Kidney (tissue), 13 donors: ENCODE measurements at regions not wholly inside any gene's neighbourhood (a gene's known extent, or its start where the extent isn't known, plus 50 kb on each side); places are given as distances from the start of the nearest gene placed in this dataset.

Experiments
- DNase-seq, 5 donors: peaks; one replicate each; pipeline ENCODE4 v3.0.0-alpha.2; 2013 to 2020
- FAIRE-seq: peaks from 2 replicates; lab custom pipeline; 2012; peaks lifted over from hg19 to GRCh38; lab: Jason Lieb, UNC
- H3K27ac ChIP-seq, 2 donors: one replicate each; pipeline ENCODE4 v1.7.0; 2013; ENCODE audit warnings: low read depth in 2 of 2, low read length in 2 of 2, inconsistent platforms in 1 of 2
- H3K27me3 ChIP-seq: one replicate; pipeline ENCODE4 v1.7.1; 2013; ENCODE audit warnings: low read length, inconsistent platforms; ENCODE audit not compliant: control insufficient read depth, insufficient read depth
- H3K36me3 ChIP-seq, 3 donors: one replicate each; pipeline versions ENCODE4 v1.7.0 to v1.7.1; 2013; ENCODE audit warnings: low read length in 3 of 3, control low read depth in 1 of 3, inconsistent platforms in 1 of 3; ENCODE audit not compliant: insufficient read depth in 3 of 3, control insufficient read depth in 2 of 3
- H3K4me1 ChIP-seq, 3 donors: one replicate each; pipeline versions ENCODE4 v1.7.0 to v1.7.1; 2013; ENCODE audit warnings: low read length in 3 of 3, inconsistent platforms in 1 of 3, low read depth in 1 of 3; ENCODE audit not compliant: control insufficient read depth in 2 of 3, insufficient read depth in 2 of 3
- H3K4me3 ChIP-seq, 3 donors: one replicate each; pipeline versions ENCODE4 v1.7.0 to v1.8.1; 2013; ENCODE audit warnings: low read length in 3 of 3, control low read depth in 1 of 3, inconsistent platforms in 1 of 3
- H3K9ac ChIP-seq, 3 donors: one replicate each; pipeline versions ENCODE4 v1.7.0 to v1.7.1; 2013; ENCODE audit warnings: low read length in 3 of 3, control low read depth in 1 of 3, inconsistent platforms in 1 of 3
- H3K9me3 ChIP-seq, 3 donors: one replicate each; pipeline versions ENCODE4 v1.7.0 to v1.7.1; 2013; ENCODE audit warnings: low read length in 3 of 3, control low read depth in 1 of 3, inconsistent platforms in 1 of 3; ENCODE audit not compliant: control insufficient read depth in 2 of 3, insufficient read depth in 1 of 3
- CTCF ChIP-seq: IDR thresholded peaks from 3 replicates; pipeline ENCODE4 v1.5.1; 2012; ENCODE audit warnings: mild to moderate bottlenecking, moderate library complexity, borderline replicate concordance; ENCODE audit not compliant: insufficient read depth; ENCODE audit errors: extremely low read depth
- intact Hi-C: fragments of 100-400 bp; cut with DNase I; formaldehyde crosslinking; loops from one replicate; pipeline ENCODE4 v1.11.1; 2022
- donor health status: control.
- donor health status: control.
- donor health status: control.
- donor health status: control.
- donor health status: control.
- donor health status: DM: yes; HTN: yes; CAD: no.
- donor health status: Normal renal cell carcinoma (clear cell type).

- Histone ChIP-seq H3K4me1 (no peaks in the 10 kb centered on the region), H3K9ac (no peak overlapping the region), H3K27ac (no peak overlapping the region), H3K27me3 (no peaks in the 10 kb centered on the region), H3K36me3 (no peaks in the 10 kb centered on the region), H3K9me3 (no peaks in the 10 kb centered on the region), H3K4me3 (no peak overlapping the region)
- TF ChIP-seq CTCF: no peak
- intact Hi-C loops: no loop called here
- FAIRE-seq: no peak
- DNase-seq: no peak
These were observed 375.9 kb downstream of the NXPH1 start for GRCh38 chr7:8809320-8809719.

GRCh38 chr7:8817448-8818036, 384.1 kb downstream of the NXPH1 start:
- H3K27me3 ChIP-seq: no peaks in the 10 kb centered on the region
- no peak overlapping the region for H3K4me3 ChIP-seq
- intact Hi-C loops: no loop called here
- TF ChIP-seq CTCF: no peak
- FAIRE-seq (no peak), DNase-seq (no peak)
- no peaks in the 10 kb centered on the region for H3K4me1 ChIP-seq
- no peaks in the 10 kb centered on the region for H3K36me3 ChIP-seq
- no peak overlapping the region for H3K27ac ChIP-seq
- no peak overlapping the region for H3K9ac ChIP-seq
- H3K9me3 ChIP-seq: no peaks in the 10 kb centered on the region

- DNase-seq (no peak), FAIRE-seq (no peak)
- no peaks in the 10 kb centered on the region for H3K4me1 ChIP-seq
- no peak for TF ChIP-seq CTCF
- no peak overlapping the region for H3K9ac ChIP-seq
- no peaks in the 10 kb centered on the region for H3K27me3 ChIP-seq
- H3K4me3 ChIP-seq: no peak overlapping the region
- intact Hi-C loops: no loop called here
- H3K9me3 ChIP-seq: no peaks in the 10 kb centered on the region
- no peak overlapping the region for H3K27ac ChIP-seq
- no peaks in the 10 kb centered on the region for H3K36me3 ChIP-seq
These were observed 385.0 kb downstream of the NXPH1 start for GRCh38 chr7:8818406-8818805.

GRCh38 chr7:8822595-8822994, 389.2 kb downstream of the NXPH1 start:
- DNase-seq: no peak
- H3K4me3 ChIP-seq: no peak overlapping the region
- no peak overlapping the region for H3K9ac ChIP-seq
- H3K36me3 ChIP-seq: no peaks in the 10 kb centered on the region
- H3K4me1 ChIP-seq: no peaks in the 10 kb centered on the region
- peak; percentile 68 for FAIRE-seq
- H3K9me3 ChIP-seq: no peaks in the 10 kb centered on the region
- TF ChIP-seq CTCF: no peak
- H3K27me3 ChIP-seq: no peaks in the 10 kb centered on the region
- intact Hi-C loops: no loop called here
- no peak overlapping the region for H3K27ac ChIP-seq
